ENCODE measurements at regions not wholly inside any gene's neighbourhood (a gene's known extent, or its start where the extent isn't known, plus 50 kb on each side); places are given as distances from the start of the nearest gene placed in this dataset.

- TF ChIP-seq RAD21 (IDR thresholded peaks at IDR 0.05 in 1 of 2, conservative IDR thresholded peaks at IDR 0.05 in 1 of 2; ENCODE audit: low read depth in 2 of 2, low read length in 2 of 2) (no peak), SP4 (IDR thresholded peaks at IDR 0.05; ENCODE audit: low read length) (no peak), EP300 (IDR thresholded peaks at IDR 0.05; ENCODE audit: borderline replicate concordance in 1 of 2, low read depth in 2 of 2, low read length in 2 of 2) (no peak), FOSL1 (IDR thresholded peaks at IDR 0.05; ENCODE audit: insufficient read depth, low read depth, low read length) (no peak), KDM4A (IDR thresholded peaks at IDR 0.05; ENCODE audit: low read depth, low read length, severe bottlenecking) (no peak)
These were observed 158.0 kb downstream of the INHBB start (continued) for GRCh38 chr2:120503793-120504571.
